ENCODE measurements at regions not wholly inside any gene's neighbourhood (a gene's known extent, or its start where the extent isn't known, plus 50 kb on each side); places are given as distances from the start of the nearest gene placed in this dataset.

- DNase-seq (ENCODE audit: insufficient read length, low spot score) = no peak
Measured at GRCh38 chr2:61722800-61723199, 131.1 kb downstream of the FAM161A start.

GRCh38 chr2:61722318-61722717, 131.5 kb downstream of the FAM161A start:
- FAIRE-seq = no peak

More at GRCh38 chr2:61722800-61723199, 131.1 kb downstream of the FAM161A start:
- FAIRE-seq = no peak

GRCh38 chr2:61721382-61721781, 132.5 kb downstream of the FAM161A start:
- FAIRE-seq = no peak
- DNase-seq (ENCODE audit: insufficient read length, low spot score) = no peak

More at GRCh38 chr2:61722318-61722717, 131.5 kb downstream of the FAM161A start:
- DNase-seq (ENCODE audit: insufficient read length, low spot score) = no peak

- DNase-seq (ENCODE audit: insufficient read length, low spot score) (no peak), FAIRE-seq (no peak)
Measured at GRCh38 chr2:61720911-61721310, 132.9 kb downstream of the FAM161A start.

- DNase-seq (ENCODE audit: insufficient read length, low spot score) (no peak), FAIRE-seq (no peak)
Measured at GRCh38 chr2:61718965-61719364, 134.9 kb downstream of the FAM161A start.

GRCh38 chr2:61715506-61715905, 138.4 kb downstream of the FAM161A start:
- FAIRE-seq (no peak), DNase-seq (ENCODE audit: insufficient read length, low spot score) (no peak)

- no peak for DNase-seq (ENCODE audit: insufficient read length, low spot score)
- FAIRE-seq = no peak
Measured at GRCh38 chr2:61714210-61714609, 139.7 kb downstream of the FAM161A start.

- no peak for FAIRE-seq
- no peak for DNase-seq (ENCODE audit: insufficient read length, low spot score)
Measured at GRCh38 chr2:61713457-61713856, 140.4 kb downstream of the FAM161A start.

GRCh38 chr2:61712060-61712459, 141.8 kb downstream of the FAM161A start:
- FAIRE-seq (no peak), DNase-seq (ENCODE audit: insufficient read length, low spot score) (no peak)

- DNase-seq (ENCODE audit: insufficient read length, low spot score) (no peak), FAIRE-seq (no peak)
Measured at GRCh38 chr2:61710711-61711110, 143.1 kb downstream of the FAM161A start.

GRCh38 chr2:61707984-61708852, 145.6 kb downstream of the FAM161A start:
- peak; percentile 52 for DNase-seq (ENCODE audit: insufficient read length, low spot score)
- FAIRE-seq = peak; percentile 97

- peak; percentile 23 for FAIRE-seq
- no peak for DNase-seq (ENCODE audit: insufficient read length, low spot score)
Measured at GRCh38 chr2:61705625-61706024, 148.2 kb downstream of the FAM161A start.

GRCh38 chr2:61704364-61704763, 149.5 kb downstream of the FAM161A start:
- no peak for DNase-seq (ENCODE audit: insufficient read length, low spot score)

GRCh38 chr2:61702088-61702467, 151.8 kb downstream of the FAM161A start:
- DNase-seq (ENCODE audit: insufficient read length, low spot score) (no peak), FAIRE-seq (no peak)

More at GRCh38 chr2:61704364-61704763, 149.5 kb downstream of the FAM161A start:
- FAIRE-seq = no peak

- peak; percentile 65 for FAIRE-seq
Measured at GRCh38 chr2:61700464-61700863, 153.4 kb downstream of the FAM161A start.

GRCh38 chr2:61694312-61695274, 156.4 kb upstream of the XPO1 start:
- peak; percentile 69 for DNase-seq (ENCODE audit: insufficient read length, low spot score)
- peak; percentile 95 for FAIRE-seq

More at GRCh38 chr2:61700464-61700863, 153.4 kb downstream of the FAM161A start:
- no peak for DNase-seq (ENCODE audit: insufficient read length, low spot score)

GRCh38 chr2:61693744-61694143, 155.6 kb upstream of the XPO1 start:
- peak; percentile 82 for FAIRE-seq

GRCh38 chr2:61690078-61690596, 152.0 kb upstream of the XPO1 start:
- FAIRE-seq = peak; percentile 23
- no peak for DNase-seq (ENCODE audit: insufficient read length, low spot score)

More at GRCh38 chr2:61693744-61694143, 155.6 kb upstream of the XPO1 start:
- no peak for DNase-seq (ENCODE audit: insufficient read length, low spot score)

- DNase-seq (ENCODE audit: insufficient read length, low spot score) (no peak), FAIRE-seq (no peak)
Measured at GRCh38 chr2:61689568-61689967, 151.4 kb upstream of the XPO1 start.

GRCh38 chr2:61688369-61689334, 150.5 kb upstream of the XPO1 start:
- FAIRE-seq = no peak
- DNase-seq (ENCODE audit: insufficient read length, low spot score) = no peak

All from GM19239 (cell line).